ENCODE measurements at regions not wholly inside any gene's neighbourhood (a gene's known extent, or its start where the extent isn't known, plus 50 kb on each side); places are given as distances from the start of the nearest gene placed in this dataset.

DNA sequence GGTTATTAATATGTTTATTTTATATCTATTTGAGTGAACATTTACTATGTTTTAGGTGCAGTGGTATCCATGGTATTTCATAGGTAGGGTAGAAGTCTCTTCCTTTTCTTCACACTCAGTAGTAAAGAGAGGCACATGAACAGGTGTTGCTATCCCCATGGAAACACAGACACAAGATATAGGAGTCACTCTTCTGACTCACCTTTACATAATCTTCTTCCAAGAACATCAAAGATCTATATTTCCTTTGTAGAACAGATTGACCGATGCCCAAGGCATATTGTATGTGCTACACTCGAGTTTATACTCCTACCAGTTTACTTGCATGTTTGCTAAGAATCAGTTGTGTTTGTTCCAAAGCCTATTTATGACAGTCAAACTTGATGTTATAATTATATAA lies 1997.4 kb downstream of the C4orf33 start:
- no peak overlapping the region for H3K4me3 ChIP-seq (replicated peaks in 1 of 3)
- H3K36me3 ChIP-seq: no peaks in the 10 kb centered on the region
- H3K27me3 ChIP-seq: no peaks in the 10 kb centered on the region
- no peak for TF ChIP-seq POLR2A (IDR thresholded peaks at IDR 0.05)
- TF ChIP-seq, protein P1, sequence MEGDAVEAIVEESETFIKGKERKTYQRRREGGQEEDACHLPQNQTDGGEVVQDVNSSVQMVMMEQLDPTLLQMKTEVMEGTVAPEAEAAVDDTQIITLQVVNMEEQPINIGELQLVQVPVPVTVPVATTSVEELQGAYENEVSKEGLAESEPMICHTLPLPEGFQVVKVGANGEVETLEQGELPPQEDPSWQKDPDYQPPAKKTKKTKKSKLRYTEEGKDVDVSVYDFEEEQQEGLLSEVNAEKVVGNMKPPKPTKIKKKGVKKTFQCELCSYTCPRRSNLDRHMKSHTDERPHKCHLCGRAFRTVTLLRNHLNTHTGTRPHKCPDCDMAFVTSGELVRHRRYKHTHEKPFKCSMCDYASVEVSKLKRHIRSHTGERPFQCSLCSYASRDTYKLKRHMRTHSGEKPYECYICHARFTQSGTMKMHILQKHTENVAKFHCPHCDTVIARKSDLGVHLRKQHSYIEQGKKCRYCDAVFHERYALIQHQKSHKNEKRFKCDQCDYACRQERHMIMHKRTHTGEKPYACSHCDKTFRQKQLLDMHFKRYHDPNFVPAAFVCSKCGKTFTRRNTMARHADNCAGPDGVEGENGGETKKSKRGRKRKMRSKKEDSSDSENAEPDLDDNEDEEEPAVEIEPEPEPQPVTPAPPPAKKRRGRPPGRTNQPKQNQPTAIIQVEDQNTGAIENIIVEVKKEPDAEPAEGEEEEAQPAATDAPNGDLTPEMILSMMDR (IDR thresholded peaks at IDR 0.05): no peak
- no peaks in the 10 kb centered on the region for H3K4me1 ChIP-seq
- H3K9me3 ChIP-seq: no peaks in the 10 kb centered on the region
- 87 to 88% methylated on average over 2 of the region's 2 CpGs for WGBS, 2 donors
- H3K27ac ChIP-seq: no peak overlapping the region
- intact Hi-C loops (cut with DNase I): no loop called here
- DNase-seq: no peak

GRCh38 chr4:131098976-131099375 lies 2003.0 kb downstream of the C4orf33 start:
- intact Hi-C loops (cut with DNase I): no loop called here
- Histone ChIP-seq H3K9me3 (no peaks in the 10 kb centered on the region), H3K27ac (no peak overlapping the region), H3K27me3 (no peaks in the 10 kb centered on the region), H3K36me3 (no peaks in the 10 kb centered on the region), H3K4me1 (no peaks in the 10 kb centered on the region), H3K4me3 (replicated peaks in 1 of 3) (no peak overlapping the region)
- TF ChIP-seq POLR2A (IDR thresholded peaks at IDR 0.05): no peak
- TF ChIP-seq, protein P1 (IDR thresholded peaks at IDR 0.05): no peak
- whole genome bisulfite sequencing, 2 donors: 86 to 95% methylated on average over 4 to 5 of the region's 5 CpGs
- DNase-seq: no peak

GRCh38 chr4:131113273-131113672 lies 2017.3 kb downstream of the C4orf33 start:
- Histone ChIP-seq H3K4me3 (replicated peaks in 1 of 3) (no peak overlapping the region), H3K27me3 (no peaks in the 10 kb centered on the region), H3K4me1 (no peaks in the 10 kb centered on the region), H3K27ac (no peak overlapping the region), H3K36me3 (no peaks in the 10 kb centered on the region), H3K9me3 (no peaks in the 10 kb centered on the region)
- TF ChIP-seq, protein P1 (IDR thresholded peaks at IDR 0.05): no peak
- no peak for TF ChIP-seq POLR2A (IDR thresholded peaks at IDR 0.05)
- intact Hi-C loops (cut with DNase I): no loop called here
- 88 to 90% methylated on average over 3 of the region's 3 CpGs for WGBS, 2 donors
- DNase-seq: no peak

DNA sequence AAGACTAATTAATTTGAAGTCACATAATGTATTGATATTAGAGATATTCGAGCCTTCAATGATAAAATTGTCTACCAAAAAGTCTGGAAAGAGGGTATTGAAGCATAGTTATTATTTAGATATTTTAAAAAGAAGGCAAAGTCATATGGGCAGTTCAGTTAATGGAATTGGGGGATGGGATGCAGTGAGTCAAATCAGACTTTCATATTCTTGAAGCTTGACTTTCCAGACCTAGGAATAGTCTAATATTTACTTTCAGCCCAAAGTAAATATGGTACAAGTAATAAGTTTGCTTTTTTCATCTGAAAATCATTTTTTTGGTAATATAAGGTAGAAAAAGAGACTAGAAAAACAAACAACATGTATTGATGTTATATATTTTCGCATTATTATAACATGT lies 2017.8 kb downstream of the C4orf33 start:
- H3K4me3 ChIP-seq (replicated peaks in 1 of 3): no peak overlapping the region
- no peaks in the 10 kb centered on the region for H3K9me3 ChIP-seq
- no peak for DNase-seq
- intact Hi-C loops (cut with DNase I): no loop called here
- WGBS, 2 donors: 80 to 83% methylated on average over 2 of the region's 2 CpGs
- no peaks in the 10 kb centered on the region for H3K36me3 ChIP-seq
- TF ChIP-seq, protein P1 (IDR thresholded peaks at IDR 0.05): no peak
- TF ChIP-seq POLR2A (IDR thresholded peaks at IDR 0.05): no peak
- H3K27me3 ChIP-seq: no peaks in the 10 kb centered on the region
- H3K27ac ChIP-seq: no peak overlapping the region
- H3K4me1 ChIP-seq: no peaks in the 10 kb centered on the region

GRCh38 chr4:131119661-131120060 lies 2023.7 kb downstream of the C4orf33 start:
- TF ChIP-seq POLR2A (IDR thresholded peaks at IDR 0.05): no peak
- TF ChIP-seq, protein P1 (IDR thresholded peaks at IDR 0.05): no peak
- no peak for DNase-seq

More at GRCh38 chr4:131119661-131120060, 2023.7 kb downstream of the C4orf33 start:
- Histone ChIP-seq H3K9me3 (no peaks in the 10 kb centered on the region), H3K4me1 (no peaks in the 10 kb centered on the region), H3K27ac (no peak overlapping the region), H3K4me3 (replicated peaks in 1 of 3) (no peak overlapping the region), H3K27me3 (no peaks in the 10 kb centered on the region), H3K36me3 (no peaks in the 10 kb centered on the region)
- intact Hi-C loops (cut with DNase I): no loop called here
